NCI-H187 (cell line): ENCODE measurements at regions not wholly inside any gene's neighbourhood (a gene's known extent, or its start where the extent isn't known, plus 50 kb on each side); places are given as distances from the start of the nearest gene placed in this dataset.

Experiments
- DNase-seq, 2 experiments: peaks; one replicate each; lab custom pipeline; 2025; lab: John Stamatoyannopoulos, UW

GRCh38 chr14:65250162-65250495 lies 147.8 kb upstream of the MAX start:
- no peak for DNase-seq

GRCh38 chr14:65251213-65251612 lies 148.9 kb upstream of the MAX start:
- DNase-seq = no peak

- DNase-seq = no peak
These were observed 150.4 kb upstream of the MAX start for GRCh38 chr14:65252482-65253255.

GRCh38 chr14:65255029-65255545 lies 152.8 kb upstream of the MAX start:
- no peak for DNase-seq

GRCh38 chr14:65255583-65256461 lies 153.5 kb upstream of the MAX start:
- DNase-seq = no peak

GRCh38 chr14:65256714-65257113 lies 154.4 kb upstream of the MAX start:
- DNase-seq = no peak

GRCh38 chr14:65257425-65257824 lies 155.1 kb upstream of the FUT8 start:
- DNase-seq = no peak

GRCh38 chr14:65258391-65258790 lies 154.1 kb upstream of the FUT8 start:
- DNase-seq = no peak

- no peak for DNase-seq
These were observed 153.5 kb upstream of the FUT8 start for GRCh38 chr14:65259000-65259399.

GRCh38 chr14:65260786-65261185 lies 151.7 kb upstream of the FUT8 start:
- no peak for DNase-seq

GRCh38 chr14:65261425-65261920 lies 151.1 kb upstream of the FUT8 start:
- no peak for DNase-seq

GRCh38 chr14:65261946-65262345 lies 150.6 kb upstream of the FUT8 start:
- no peak for DNase-seq

- DNase-seq = no peak
These were observed 149.2 kb upstream of the FUT8 start for GRCh38 chr14:65263177-65263788.

GRCh38 chr14:65267856-65268255 lies 144.7 kb upstream of the FUT8 start:
- DNase-seq = no peak

- no peak for DNase-seq
These were observed 143.9 kb upstream of the FUT8 start for GRCh38 chr14:65268594-65268993.

GRCh38 chr14:65269732-65270131 lies 142.8 kb upstream of the FUT8 start:
- no peak for DNase-seq

GRCh38 chr14:65277027-65277426 lies 135.5 kb upstream of the FUT8 start:
- no peak for DNase-seq

GRCh38 chr14:65277580-65278270 lies 134.8 kb upstream of the FUT8 start:
- DNase-seq = no peak

- no peak for DNase-seq
These were observed 133.9 kb upstream of the FUT8 start for GRCh38 chr14:65278589-65278988.

GRCh38 chr14:65279510-65279909 lies 133.0 kb upstream of the FUT8 start:
- no peak for DNase-seq

- DNase-seq = no peak
These were observed 132.6 kb upstream of the FUT8 start for GRCh38 chr14:65279958-65280357.

- DNase-seq = no peak
These were observed 131.9 kb upstream of the FUT8 start for GRCh38 chr14:65280653-65281052.
